Right lobe of liver (tissue), 4 donors: ENCODE measurements at regions not wholly inside any gene's neighbourhood (a gene's known extent, or its start where the extent isn't known, plus 50 kb on each side); places are given as distances from the start of the nearest gene placed in this dataset.

Source experiments
- POLR2A ChIP-seq: fragments of 450-650 bp; IDR thresholded peaks from one replicate; pipeline ENCODE4 v1.6.1; 2017; ENCODE audit warnings: antibody characterized with exemption, mild to moderate bottlenecking
- TF ChIP-seq, protein P1 (sequence below), 4 donors: fragments of 200-600 bp in 3 of 4; fragments of 450-650 bp in 1 of 4; IDR thresholded peaks; one replicate each; pipeline versions ENCODE4 v1.5.1 to v1.8.0; 2016 to 2022; ENCODE audit warnings: antibody characterized with exemption in 4 of 4, mild to moderate bottlenecking in 2 of 4
- donor health status: DM: no; HTN: no; CAD: no.
- donor health status: DM: no; HTN: no; CAD: no.
- donor health status: DM: no; HTN: yes; CAD: no.

DNA sequence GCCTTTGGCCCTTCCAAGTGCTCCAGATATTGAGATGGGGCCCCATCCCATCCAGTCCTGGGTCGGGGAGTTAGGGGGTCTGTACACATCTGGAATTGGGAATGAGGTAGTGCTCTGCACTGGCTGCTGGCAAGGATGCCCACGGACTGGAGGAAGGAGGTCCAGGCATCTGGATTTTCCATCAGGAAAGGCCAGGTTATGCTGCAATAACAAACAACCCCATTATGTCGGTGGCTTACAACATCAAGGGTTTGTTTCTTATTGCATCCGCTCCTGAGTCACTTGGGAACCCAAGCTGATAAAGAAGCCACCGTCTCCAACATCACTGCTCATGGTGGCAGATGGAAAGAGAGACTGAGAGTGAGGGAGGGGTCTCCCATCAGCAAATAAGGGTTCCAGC lies 229.9 kb downstream of the TFCP2L1 start:
- TF ChIP-seq, protein P1, sequence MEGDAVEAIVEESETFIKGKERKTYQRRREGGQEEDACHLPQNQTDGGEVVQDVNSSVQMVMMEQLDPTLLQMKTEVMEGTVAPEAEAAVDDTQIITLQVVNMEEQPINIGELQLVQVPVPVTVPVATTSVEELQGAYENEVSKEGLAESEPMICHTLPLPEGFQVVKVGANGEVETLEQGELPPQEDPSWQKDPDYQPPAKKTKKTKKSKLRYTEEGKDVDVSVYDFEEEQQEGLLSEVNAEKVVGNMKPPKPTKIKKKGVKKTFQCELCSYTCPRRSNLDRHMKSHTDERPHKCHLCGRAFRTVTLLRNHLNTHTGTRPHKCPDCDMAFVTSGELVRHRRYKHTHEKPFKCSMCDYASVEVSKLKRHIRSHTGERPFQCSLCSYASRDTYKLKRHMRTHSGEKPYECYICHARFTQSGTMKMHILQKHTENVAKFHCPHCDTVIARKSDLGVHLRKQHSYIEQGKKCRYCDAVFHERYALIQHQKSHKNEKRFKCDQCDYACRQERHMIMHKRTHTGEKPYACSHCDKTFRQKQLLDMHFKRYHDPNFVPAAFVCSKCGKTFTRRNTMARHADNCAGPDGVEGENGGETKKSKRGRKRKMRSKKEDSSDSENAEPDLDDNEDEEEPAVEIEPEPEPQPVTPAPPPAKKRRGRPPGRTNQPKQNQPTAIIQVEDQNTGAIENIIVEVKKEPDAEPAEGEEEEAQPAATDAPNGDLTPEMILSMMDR (IDR thresholded peaks at IDR 0.05) = no peak
- no peak for TF ChIP-seq POLR2A
